Fibroblast of the conjunctiva (primary cell): ENCODE measurements at regions not wholly inside any gene's neighbourhood (a gene's known extent, or its start where the extent isn't known, plus 50 kb on each side); places are given as distances from the start of the nearest gene placed in this dataset.

ENCODE experiments used
- DNase-seq: peaks from one replicate; pipeline ENCODE4 v3.0.0-alpha.2; 2010; ENCODE audit warnings: low read depth

DNA sequence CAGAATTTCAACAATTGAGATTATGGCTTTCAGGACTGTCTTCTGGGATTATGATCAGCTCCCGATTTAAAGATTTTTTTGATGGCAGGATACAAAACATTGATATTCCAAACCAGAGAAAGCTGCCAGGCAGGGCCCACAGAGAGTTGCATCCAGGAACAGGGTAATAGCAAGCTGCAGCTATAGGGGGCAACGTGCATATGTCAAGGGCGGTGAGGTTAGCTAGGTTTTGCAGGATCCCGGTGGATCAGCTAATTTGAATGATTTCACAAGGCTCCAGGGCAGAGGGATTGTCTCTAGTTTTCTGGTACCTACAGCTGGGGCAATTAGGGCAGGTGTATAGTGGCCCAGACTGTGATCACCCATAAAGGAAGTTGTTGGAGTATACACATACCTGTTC, 339.4 kb downstream of the CHSY3 start:
- DNase-seq = no peak

DNA sequence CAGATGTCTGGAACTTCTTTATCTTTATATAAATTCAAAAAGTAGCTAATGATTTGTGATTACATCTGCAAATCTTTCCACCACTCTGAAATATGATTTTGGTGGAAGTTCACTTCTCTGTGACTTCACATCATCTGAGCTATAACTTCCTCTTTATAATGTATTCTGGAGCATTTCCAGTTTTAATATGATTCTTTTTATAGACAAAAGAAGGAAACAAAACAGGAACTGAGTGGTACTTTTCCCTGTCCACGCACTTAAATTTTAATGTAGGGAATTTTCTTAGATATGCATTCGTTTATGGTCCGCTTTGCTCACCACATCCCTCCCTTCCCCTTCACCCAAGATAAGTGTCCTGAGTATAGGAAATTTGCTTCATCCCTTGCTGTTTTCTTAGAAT, 333.5 kb downstream of the CHSY3 start:
- DNase-seq = no peak
